Pancreas (tissue), 10 donors: ENCODE measurements at regions not wholly inside any gene's neighbourhood (a gene's known extent, or its start where the extent isn't known, plus 50 kb on each side); places are given as distances from the start of the nearest gene placed in this dataset.
"Not testable (repeated sequence)": the region's sequence is repeated elsewhere in the genome, so short reads cannot be mapped to it uniquely, and the experiment has no call there.

Experiments
- ATAC-seq, 4 donors: fragments of 200-7000 bp; cut with Tn5 transposase; one replicate each; pipeline versions ENCODE4 v1.8.0 to v1.9.1; 2020; ENCODE audit warnings: mild to moderate bottlenecking in 4 of 4, moderate library complexity in 4 of 4
- DNase-seq, 6 donors: peaks; one replicate each; pipeline ENCODE4 v3.0.0-alpha.2; 2020
- FAIRE-seq: peaks from 2 replicates; lab custom pipeline; 2012; peaks lifted over from hg19 to GRCh38; lab: Jason Lieb, UNC
- H3K27ac ChIP-seq, 4 donors: fragments of 200-600 bp; sonication (generic); 1 replicate in 3 of 4; 2 replicates in 1 of 4; pipeline versions ENCODE4 v1.5.0 to v1.8.0; 2020
- H3K27me3 ChIP-seq, 4 donors: fragments of 200-600 bp; one replicate each; pipeline ENCODE4 v1.8.0; 2021
- H3K36me3 ChIP-seq, 3 donors: fragments of 200-600 bp; sonication (generic) in 1 of 3; one replicate each; pipeline versions ENCODE4 v1.5.0 to v1.8.0; 2020 to 2021
- H3K4me1 ChIP-seq, 3 donors: fragments of 200-600 bp; one replicate each; pipeline ENCODE4 v1.8.0; 2021
- H3K4me3 ChIP-seq, 4 donors: fragments of 200-600 bp; sonication (generic) in 2 of 4; one replicate each; pipeline versions ENCODE4 v1.5.0 to v1.8.0; 2020 to 2021
- H3K9me3 ChIP-seq, 4 donors: fragments of 200-600 bp; one replicate each; pipeline ENCODE4 v1.8.0; 2021
- WGBS, 2 donors: extraction: QIAGEN DNeasy Blood & Tissue Kit; methylation state at CpG; one replicate each; pipeline ENCODE4 v1.1.7; 2013; 5-methylcytosine and 5-hydroxymethylcytosine counted together
- intact Hi-C, 3 donors: fragments of 100-400 bp; cut with DNase I; formaldehyde crosslinking; loops; one replicate each; pipeline versions ENCODE4 v1.11.1 to v1.14.2; 2022
- TF ChIP-seq, protein P1 (sequence below), 4 donors: fragments of 200-600 bp; sonication (generic) in 3 of 4; IDR thresholded peaks; one replicate each; pipeline versions ENCODE4 v1.5.0 to v1.8.0; 2021; ENCODE audit warnings: antibody characterized with exemption in 4 of 4
- donor health status: healthy with polysubstance abuse.
- donor health status: DM: no; HTN: no; CAD: no; lungs with moderate emphysema.
- donor health status: DM: no; HTN: no; CAD: no.
- donor health status: control.
- donor health status: control.
- donor health status: Bipolar disorder and iron deficiency.
- donor health status: DM: yes; HTN: yes; CAD: no.
- donor health status: DM: no; HTN: no; CAD: no.
- donor health status: DM: no; HTN: no; CAD: no.
- donor health status: DM: yes; HTN: yes; CAD: no.

DNA sequence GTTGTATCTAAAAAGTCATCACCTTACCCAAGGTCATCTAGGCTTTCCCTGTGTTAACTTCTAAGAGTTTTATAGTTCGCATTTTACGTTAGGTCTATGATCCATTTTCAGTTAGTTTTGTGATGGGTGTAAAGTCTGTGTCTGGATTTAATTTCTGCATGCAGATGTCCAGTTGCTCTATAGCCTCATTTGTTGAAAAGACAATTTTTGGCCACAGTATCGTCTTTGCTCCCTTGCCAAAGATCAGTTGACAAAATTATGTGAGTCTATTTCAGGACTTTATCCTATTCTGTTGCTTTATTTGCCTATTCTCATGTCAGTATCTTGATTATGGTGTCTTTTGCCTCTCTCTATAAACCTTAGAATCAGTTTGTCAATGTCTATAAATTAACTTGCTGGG, 85.1 kb downstream of the METRNL start:
- TF ChIP-seq, protein P1, sequence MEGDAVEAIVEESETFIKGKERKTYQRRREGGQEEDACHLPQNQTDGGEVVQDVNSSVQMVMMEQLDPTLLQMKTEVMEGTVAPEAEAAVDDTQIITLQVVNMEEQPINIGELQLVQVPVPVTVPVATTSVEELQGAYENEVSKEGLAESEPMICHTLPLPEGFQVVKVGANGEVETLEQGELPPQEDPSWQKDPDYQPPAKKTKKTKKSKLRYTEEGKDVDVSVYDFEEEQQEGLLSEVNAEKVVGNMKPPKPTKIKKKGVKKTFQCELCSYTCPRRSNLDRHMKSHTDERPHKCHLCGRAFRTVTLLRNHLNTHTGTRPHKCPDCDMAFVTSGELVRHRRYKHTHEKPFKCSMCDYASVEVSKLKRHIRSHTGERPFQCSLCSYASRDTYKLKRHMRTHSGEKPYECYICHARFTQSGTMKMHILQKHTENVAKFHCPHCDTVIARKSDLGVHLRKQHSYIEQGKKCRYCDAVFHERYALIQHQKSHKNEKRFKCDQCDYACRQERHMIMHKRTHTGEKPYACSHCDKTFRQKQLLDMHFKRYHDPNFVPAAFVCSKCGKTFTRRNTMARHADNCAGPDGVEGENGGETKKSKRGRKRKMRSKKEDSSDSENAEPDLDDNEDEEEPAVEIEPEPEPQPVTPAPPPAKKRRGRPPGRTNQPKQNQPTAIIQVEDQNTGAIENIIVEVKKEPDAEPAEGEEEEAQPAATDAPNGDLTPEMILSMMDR (IDR thresholded peaks at IDR 0.05) = no peak
- WGBS, 2 donors = 64 to 74% methylated on average over 3 of the region's 3 CpGs
- FAIRE-seq (no peak), DNase-seq (no peak), ATAC-seq (no peak)
- H3K36me3 ChIP-seq = no peaks in the 10 kb centered on the region
- H3K9me3 ChIP-seq = no peaks in the 10 kb centered on the region
- intact Hi-C loops = no loop called here
- H3K27me3 ChIP-seq = no peaks in the 10 kb centered on the region
- no peak overlapping the region for H3K27ac ChIP-seq
- H3K4me1 ChIP-seq = no peaks in the 10 kb centered on the region
- no peak overlapping the region for H3K4me3 ChIP-seq

DNA sequence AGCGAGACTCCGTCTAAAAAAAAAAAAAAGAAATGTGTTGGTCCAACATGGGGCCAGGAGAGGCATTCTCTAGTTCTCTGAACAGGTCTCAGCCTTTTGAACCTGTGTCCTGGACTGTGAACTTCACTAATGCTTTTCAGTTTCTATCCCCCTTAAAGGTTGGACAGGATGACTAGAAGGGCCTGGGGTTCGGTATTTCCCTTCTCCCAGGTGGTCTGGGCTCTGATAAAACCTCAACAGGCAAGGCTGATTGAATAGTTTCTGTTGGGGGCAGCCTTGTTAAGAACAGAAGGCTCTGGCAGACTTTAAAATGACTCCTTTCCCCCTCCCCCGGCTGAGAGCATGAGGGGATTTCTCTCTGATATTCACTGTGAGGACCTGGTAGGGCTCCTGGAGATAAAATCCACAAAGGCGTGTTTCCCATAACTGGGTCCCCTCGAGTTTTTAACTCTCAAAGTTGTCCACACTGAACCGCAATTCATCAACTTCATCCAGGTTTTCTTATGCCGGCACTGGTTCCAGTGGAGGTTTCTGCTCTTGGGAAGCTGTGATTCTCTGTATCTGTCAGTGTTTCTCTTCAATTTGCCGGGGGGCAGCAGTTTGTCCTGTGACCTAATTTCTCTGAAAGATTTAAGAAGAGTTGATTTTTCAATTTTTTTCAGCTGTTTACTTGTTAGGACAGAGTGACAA, 91.3 kb downstream of the METRNL start:
- Histone ChIP-seq H3K4me3 (no peak overlapping the region), H3K9me3 (no peaks in the 10 kb centered on the region), H3K4me1 (no peaks in the 10 kb centered on the region), H3K36me3 (no peaks in the 10 kb centered on the region), H3K27me3 (no peaks in the 10 kb centered on the region), H3K27ac (no peak overlapping the region)
- WGBS, 2 donors = 70 to 76% methylated on average over 9 of the region's 9 CpGs
- TF ChIP-seq, protein P1 (IDR thresholded peaks at IDR 0.05) = no peak
- DNase-seq (no peak), ATAC-seq (no peak), FAIRE-seq (no peak)
- intact Hi-C loops = no loop called here

DNA sequence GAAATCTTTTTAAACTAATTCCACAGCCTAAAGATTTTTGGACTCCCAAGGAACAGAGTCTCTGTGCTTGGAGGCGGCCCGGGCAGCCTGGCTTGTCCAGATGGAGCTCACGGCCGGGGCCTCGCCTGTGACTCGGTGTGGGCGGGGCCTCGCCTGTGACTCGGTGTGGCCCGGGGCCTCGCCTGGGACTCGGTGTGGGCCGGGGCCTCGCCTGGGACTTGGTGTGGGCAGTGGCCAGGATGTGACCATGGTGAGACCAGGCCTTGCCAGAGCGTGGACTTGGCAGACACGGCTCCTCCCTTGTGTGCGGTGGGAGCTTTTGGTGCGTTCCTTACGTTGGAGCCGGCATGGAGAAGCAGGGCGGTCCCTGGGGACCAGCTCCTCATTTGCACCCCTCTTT, 92.3 kb downstream of the METRNL start:
- Histone ChIP-seq H3K4me1 (no peaks in the 10 kb centered on the region), H3K36me3 (no peaks in the 10 kb centered on the region), H3K9me3 (no peaks in the 10 kb centered on the region), H3K4me3 (no peak overlapping the region), H3K27me3 (no peaks in the 10 kb centered on the region), H3K27ac (no peak overlapping the region)
- WGBS, 2 donors = 64 to 66% methylated on average over 21 of the region's 21 CpGs
- intact Hi-C loops = no loop called here
- TF ChIP-seq, protein P1 (IDR thresholded peaks at IDR 0.05) = no peak
- no peak for FAIRE-seq
- peak in 1 of 4 donors; percentile 25 for ATAC-seq
- DNase-seq = peak in 3 of 6 donors; percentile 6 to 32 (median 14)

DNA sequence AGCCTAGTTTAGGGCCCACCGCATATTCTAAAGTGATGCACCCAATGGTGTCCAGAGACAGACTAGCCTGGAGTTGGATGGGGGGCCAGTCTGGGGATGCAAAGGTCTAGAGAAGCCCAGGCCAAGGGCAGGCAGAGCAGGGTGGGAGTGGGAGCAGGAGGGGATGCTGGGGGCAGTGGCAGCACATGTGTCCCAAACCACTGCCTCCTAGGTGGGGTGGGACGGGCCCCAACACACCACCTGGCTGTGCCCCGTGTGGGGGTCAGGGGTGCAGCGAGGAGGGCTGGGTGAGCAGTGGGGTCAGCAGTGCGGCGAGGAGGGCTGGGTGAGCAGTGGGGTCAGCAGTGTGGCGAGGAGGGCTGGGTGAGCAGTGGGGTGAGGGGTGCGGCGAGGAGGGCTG, 92.7 kb downstream of the METRNL start:
- H3K27me3 ChIP-seq, H3K27ac ChIP-seq, FAIRE-seq, H3K4me3 ChIP-seq, H3K36me3 ChIP-seq, H3K4me1 ChIP-seq, intact Hi-C loops, H3K9me3 ChIP-seq, ATAC-seq: not testable (repeated sequence)
- DNase-seq = peak in 4 of 6 donors; percentile 3 to 36 (median 7)
- 84 to 94% methylated on average over 9 of the region's 9 CpGs for WGBS, 2 donors

- DNase-seq, H3K27ac ChIP-seq, intact Hi-C loops, H3K4me1 ChIP-seq, H3K9me3 ChIP-seq, H3K4me3 ChIP-seq, H3K27me3 ChIP-seq, FAIRE-seq, H3K36me3 ChIP-seq, ATAC-seq: not testable (repeated sequence)
- 79 to 94% methylated on average over 13 to 20 of the region's 20 CpGs for WGBS, 2 donors
Observed at GRCh38 chr17:83172646-83173045, 93.2 kb downstream of the METRNL start.

GRCh38 chr17:83173180-83173913, 93.9 kb downstream of the METRNL start:
- H3K9me3 ChIP-seq, ATAC-seq, intact Hi-C loops, H3K36me3 ChIP-seq, H3K27ac ChIP-seq, FAIRE-seq, H3K27me3 ChIP-seq, H3K4me3 ChIP-seq, H3K4me1 ChIP-seq: not testable (repeated sequence)
- DNase-seq = peak in 2 of 6 donors; percentile 20 to 54
- WGBS, 2 donors = 91 to 93% methylated on average over 24 of the region's 24 CpGs
